ENCODE measurements at regions not wholly inside any gene's neighbourhood (a gene's known extent, or its start where the extent isn't known, plus 50 kb on each side); places are given as distances from the start of the nearest gene placed in this dataset.

- in situ Hi-C loops (cut with HindIII; ENCODE audit: low pct_unique_long_range_greater_than_20kb, low sequenced_read_pairs): no loop called here
- no peaks in the 10 kb centered on the region for H3K36me3 ChIP-seq (ENCODE audit: control insufficient read depth, insufficient read depth, low read length)
- no peaks in the 10 kb centered on the region for H3K4me1 ChIP-seq (ENCODE audit: control insufficient read depth, insufficient read depth, low read length)
- intact Hi-C loops (cut with micrococcal nuclease; ENCODE audit: unreplicated experiment): loop anchor here (10.0 kb wide), 1 partner anchor 159 kb away; the partner anchor contains the start of gene OR5A2
- no peak overlapping the region for H3K27ac ChIP-seq (ENCODE audit: low read length)
- H3K9me3 ChIP-seq (ENCODE audit: control insufficient read depth, insufficient read depth, low read depth, low read length): no peaks in the 10 kb centered on the region
- no peak overlapping the region for H3K4me3 ChIP-seq (ENCODE audit: low read depth in 2 of 2, low read length in 2 of 2)
- ChIA-PET POLR2A (no interaction called here), CTCF (no interaction called here)
- no peak for DNase-seq (ENCODE audit: low read depth, low spot score)
- ATAC-seq: no peak
- no peaks in the 10 kb centered on the region for H3K27me3 ChIP-seq (ENCODE audit: control insufficient read depth, insufficient read depth, low read length)
- BruUV-seq (replicated peaks): no TSS peak
- no peak for TF ChIP-seq POLR2AphosphoS5 (IDR thresholded peaks at IDR 0.05; ENCODE audit: low read depth, low read length)
- TF ChIP-seq CTCF (IDR thresholded peaks at IDR 0.05): no peak
- TF ChIP-seq SIN3A (IDR thresholded peaks at IDR 0.05; ENCODE audit: borderline replicate concordance, insufficient read depth, low read depth, low read length): no peak
- no peak for TF ChIP-seq TCF7L2 (IDR thresholded peaks at IDR 0.05; ENCODE audit: low read depth, low read length)
- TF ChIP-seq REST (IDR thresholded peaks at IDR 0.05; ENCODE audit: insufficient read depth in 1 of 2, low read depth in 2 of 2, low read length in 1 of 2): no peak
Measured at GRCh38 chr11:59265735-59266134, 53.0 kb upstream of the MPEG1 start.

- in situ Hi-C loops (cut with HindIII; ENCODE audit: low pct_unique_long_range_greater_than_20kb, low sequenced_read_pairs) (no loop called here), intact Hi-C loops (cut with micrococcal nuclease; ENCODE audit: unreplicated experiment) (loop anchor here (10.0 kb wide), 1 partner anchor 160 kb away; the partner anchor contains the start of gene OR5A2)
- Histone ChIP-seq H3K4me3 (ENCODE audit: low read depth in 2 of 2, low read length in 2 of 2) (no peak overlapping the region), H3K4me1 (ENCODE audit: control insufficient read depth, insufficient read depth, low read length) (no peaks in the 10 kb centered on the region), H3K27me3 (ENCODE audit: control insufficient read depth, insufficient read depth, low read length) (no peaks in the 10 kb centered on the region), H3K27ac (ENCODE audit: low read length) (no peak overlapping the region), H3K9me3 (ENCODE audit: control insufficient read depth, insufficient read depth, low read depth, low read length) (no peaks in the 10 kb centered on the region), H3K36me3 (ENCODE audit: control insufficient read depth, insufficient read depth, low read length) (no peaks in the 10 kb centered on the region)
- CTCF ChIA-PET: no interaction called here
- TF ChIP-seq POLR2AphosphoS5 (IDR thresholded peaks at IDR 0.05; ENCODE audit: low read depth, low read length): no peak
- TF ChIP-seq REST (IDR thresholded peaks at IDR 0.05; ENCODE audit: insufficient read depth in 1 of 2, low read depth in 2 of 2, low read length in 1 of 2): no peak
- no peak for TF ChIP-seq CTCF (IDR thresholded peaks at IDR 0.05)
- no peak for TF ChIP-seq TCF7L2 (IDR thresholded peaks at IDR 0.05; ENCODE audit: low read depth, low read length)
- TF ChIP-seq SIN3A (IDR thresholded peaks at IDR 0.05; ENCODE audit: borderline replicate concordance, insufficient read depth, low read depth, low read length): no peak
- BruUV-seq (replicated peaks): no TSS peak
- POLR2A ChIA-PET: no interaction called here
- DNase-seq (ENCODE audit: low read depth, low spot score): no peak
- no peak for ATAC-seq
Measured at GRCh38 chr11:59264736-59265135, 52.0 kb upstream of the MPEG1 start.
